OCI-LY3 (cell line): ENCODE measurements at regions not wholly inside any gene's neighbourhood (a gene's known extent, or its start where the extent isn't known, plus 50 kb on each side); places are given as distances from the start of the nearest gene placed in this dataset.

Experiments
- H2AFZ ChIP-seq: fragments of 200-600, 300-600 bp; shearing (Covaris generic); 2 replicates; pipeline ENCODE4 v1.6.0; 2014; ENCODE audit warnings: antibody characterized with exemption, low read depth, low read length
- H3K27ac ChIP-seq: fragments of 200-600, 300-600 bp; sonication (generic); 2 replicates; pipeline ENCODE4 v1.5.1; 2014; ENCODE audit warnings: mild to moderate bottlenecking, low read length, moderate library complexity, mixed read lengths
- H3K27me3 ChIP-seq: fragments of 200-600, 300-600 bp; sonication (generic); 2 replicates; pipeline ENCODE4 v1.6.1; 2014; ENCODE audit warnings: low read depth, low read length, mixed read lengths
- H3K36me3 ChIP-seq: fragments of 200-600, 300-600 bp; sonication (generic); replicated peaks from 2 replicates; pipeline ENCODE3; 2014; ENCODE audit warnings: low read depth, low read length, mixed read lengths
- H3K4me1 ChIP-seq: fragments of 300-600, 200-600 bp; sonication (generic); 2 replicates; pipeline ENCODE4 v1.6.1; 2014; ENCODE audit warnings: low read length, mixed read lengths
- H3K4me2 ChIP-seq: fragments of 200-600, 300-600 bp; sonication (generic); 2 replicates; pipeline ENCODE4 v1.6.1; 2014; ENCODE audit warnings: low read length, mixed read lengths
- H3K4me3 ChIP-seq: fragments of 300-600, 200-600 bp; sonication (generic); 2 replicates; pipeline ENCODE4 v1.5.1; 2014; ENCODE audit warnings: antibody characterized with exemption, mild to moderate bottlenecking, low read length, moderate library complexity
- H3K79me2 ChIP-seq: fragments of 300-600, 200-600 bp; shearing (Covaris generic); 2 replicates; pipeline ENCODE4 v1.6.1; 2014; ENCODE audit warnings: mild to moderate bottlenecking, low read length, mixed read lengths
- H3K9ac ChIP-seq: fragments of 300-600, 200-600 bp; shearing (Covaris generic); 2 replicates; pipeline ENCODE4 v1.6.0; 2014; ENCODE audit warnings: mild to moderate bottlenecking, low read length, moderate library complexity
- H3K9me3 ChIP-seq: fragments of 200-600, 300-600 bp; shearing (Covaris generic); 2 replicates; pipeline ENCODE4 v1.6.1; 2014; ENCODE audit warnings: low read length, mixed read lengths; ENCODE audit not compliant: insufficient read depth
- H4K20me1 ChIP-seq: fragments of 200-600, 300-600 bp; sonication (generic); 2 replicates; pipeline ENCODE4 v1.6.1; 2016; ENCODE audit warnings: low read length, mixed read lengths; ENCODE audit not compliant: insufficient read depth
- EZH2phosphoT487 ChIP-seq: fragments of 200-600 bp; shearing (Covaris generic); IDR thresholded peaks from 2 replicates; pipeline ENCODE4 v1.6.1; 2018; ENCODE audit warnings: antibody characterized with exemption, mixed run types, low read depth
- TF ChIP-seq, protein P1 (sequence below): fragments of 200-600, 300-600 bp; sonication (generic); IDR thresholded peaks from 2 replicates; pipeline ENCODE4 v1.5.1; 2014; ENCODE audit warnings: antibody characterized with exemption, low read length, low read depth

DNA sequence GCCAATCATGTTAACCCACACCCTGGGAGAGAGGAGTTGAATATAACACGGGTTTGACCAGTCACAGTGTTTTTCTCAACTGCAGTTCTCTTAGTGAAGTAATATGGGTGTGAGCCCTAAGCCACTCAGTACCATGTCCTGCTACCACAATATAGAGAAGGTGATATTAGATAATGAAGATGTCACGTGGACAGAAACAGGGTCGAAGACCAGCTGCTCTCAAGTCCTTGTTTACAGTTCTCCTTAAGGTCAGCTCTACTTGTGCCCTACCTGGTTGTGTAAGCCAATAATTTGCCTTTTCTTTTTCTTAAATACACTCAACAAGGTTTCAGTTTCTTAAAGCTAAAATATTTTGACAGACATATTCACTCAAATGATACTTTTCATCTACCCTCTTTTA is 128.3 kb upstream of the POT1 start:
- Histone ChIP-seq H3K27me3 (no peaks in the 10 kb centered on the region), H2AFZ (no peak overlapping the region)

DNA sequence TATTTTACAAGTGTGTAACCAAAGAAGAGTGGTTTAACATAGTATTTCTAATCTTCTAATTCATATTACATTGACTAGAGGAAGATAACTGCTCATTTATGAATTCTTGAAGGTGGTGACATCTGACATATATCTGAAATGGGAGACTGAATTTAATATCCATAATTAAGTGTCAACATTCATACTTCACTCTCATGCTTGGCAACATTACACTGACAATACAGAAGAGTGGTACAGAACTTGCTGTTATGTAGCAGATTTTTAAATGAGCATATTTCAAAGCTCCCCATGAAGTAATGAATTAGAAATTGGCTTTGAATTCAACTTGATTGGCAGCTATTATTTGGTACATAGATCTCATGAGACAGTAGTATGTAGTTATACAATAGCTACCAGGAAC is 125.8 kb upstream of the POT1 start:
- no peaks in the 10 kb centered on the region for H3K9me3 ChIP-seq
- H4K20me1 ChIP-seq = no peaks in the 10 kb centered on the region
- H3K36me3 ChIP-seq = no peaks in the 10 kb centered on the region
- H3K27me3 ChIP-seq = no peaks in the 10 kb centered on the region
- no peak overlapping the region for H3K27ac ChIP-seq
- no peaks in the 10 kb centered on the region for H3K79me2 ChIP-seq
- H2AFZ ChIP-seq = no peak overlapping the region
- no peak overlapping the region for H3K4me2 ChIP-seq
- TF ChIP-seq, protein P1, sequence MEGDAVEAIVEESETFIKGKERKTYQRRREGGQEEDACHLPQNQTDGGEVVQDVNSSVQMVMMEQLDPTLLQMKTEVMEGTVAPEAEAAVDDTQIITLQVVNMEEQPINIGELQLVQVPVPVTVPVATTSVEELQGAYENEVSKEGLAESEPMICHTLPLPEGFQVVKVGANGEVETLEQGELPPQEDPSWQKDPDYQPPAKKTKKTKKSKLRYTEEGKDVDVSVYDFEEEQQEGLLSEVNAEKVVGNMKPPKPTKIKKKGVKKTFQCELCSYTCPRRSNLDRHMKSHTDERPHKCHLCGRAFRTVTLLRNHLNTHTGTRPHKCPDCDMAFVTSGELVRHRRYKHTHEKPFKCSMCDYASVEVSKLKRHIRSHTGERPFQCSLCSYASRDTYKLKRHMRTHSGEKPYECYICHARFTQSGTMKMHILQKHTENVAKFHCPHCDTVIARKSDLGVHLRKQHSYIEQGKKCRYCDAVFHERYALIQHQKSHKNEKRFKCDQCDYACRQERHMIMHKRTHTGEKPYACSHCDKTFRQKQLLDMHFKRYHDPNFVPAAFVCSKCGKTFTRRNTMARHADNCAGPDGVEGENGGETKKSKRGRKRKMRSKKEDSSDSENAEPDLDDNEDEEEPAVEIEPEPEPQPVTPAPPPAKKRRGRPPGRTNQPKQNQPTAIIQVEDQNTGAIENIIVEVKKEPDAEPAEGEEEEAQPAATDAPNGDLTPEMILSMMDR = no peak
- TF ChIP-seq EZH2phosphoT487 = no peak
- no peaks in the 10 kb centered on the region; the same call in 1 of the 2 replicates for H3K4me1 ChIP-seq
- no peak overlapping the region for H3K9ac ChIP-seq
- no peak overlapping the region for H3K4me3 ChIP-seq

More for the DNA sequence above, 128.3 kb upstream of the POT1 start:
- no peak overlapping the region for H3K4me3 ChIP-seq
- TF ChIP-seq, protein P1 = no peak
- no peak for TF ChIP-seq EZH2phosphoT487
- H3K9ac ChIP-seq = no peak overlapping the region
- no peak overlapping the region for H3K27ac ChIP-seq
- H3K4me2 ChIP-seq = no peak overlapping the region
- H3K36me3 ChIP-seq = no peaks in the 10 kb centered on the region
- no peaks in the 10 kb centered on the region for H4K20me1 ChIP-seq
- H3K9me3 ChIP-seq = no peaks in the 10 kb centered on the region
- peaks cover 24% of the 10 kb centered on the region for H3K4me1 ChIP-seq
- no peaks in the 10 kb centered on the region for H3K79me2 ChIP-seq

DNA sequence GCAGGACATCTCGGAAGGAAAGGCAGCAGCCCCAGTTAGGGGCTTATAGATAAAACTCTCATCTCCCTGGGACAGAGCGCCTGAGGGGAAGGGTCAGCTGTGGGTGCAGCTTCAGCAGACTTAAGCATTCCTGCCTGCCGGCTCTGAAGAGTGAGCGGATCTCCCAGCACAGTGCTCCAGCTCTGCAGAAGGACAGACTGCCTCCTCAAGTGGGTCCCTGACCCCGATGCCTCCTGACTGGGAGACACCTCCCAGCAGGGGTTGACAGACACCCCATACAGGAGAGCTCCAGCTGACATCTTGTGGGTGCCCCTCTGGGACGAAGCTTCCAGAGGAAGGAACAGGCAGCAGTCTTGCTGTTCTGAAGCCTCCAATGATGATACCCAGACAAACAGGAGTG is 117.1 kb upstream of the POT1 start:
- Histone ChIP-seq H3K4me1 (peaks cover 14% of the 10 kb centered on the region), H3K9me3 (no peaks in the 10 kb centered on the region), H3K4me3 (no peak overlapping the region), H3K79me2 (no peaks in the 10 kb centered on the region), H3K27me3 (no peaks in the 10 kb centered on the region), H3K36me3 (no peaks in the 10 kb centered on the region), H3K27ac (no peak overlapping the region), H3K9ac (no peak overlapping the region), H3K4me2 (no peak overlapping the region), H4K20me1 (no peaks in the 10 kb centered on the region), H2AFZ (no peak overlapping the region)
- TF ChIP-seq EZH2phosphoT487 = no peak
- TF ChIP-seq, protein P1 = no peak

DNA sequence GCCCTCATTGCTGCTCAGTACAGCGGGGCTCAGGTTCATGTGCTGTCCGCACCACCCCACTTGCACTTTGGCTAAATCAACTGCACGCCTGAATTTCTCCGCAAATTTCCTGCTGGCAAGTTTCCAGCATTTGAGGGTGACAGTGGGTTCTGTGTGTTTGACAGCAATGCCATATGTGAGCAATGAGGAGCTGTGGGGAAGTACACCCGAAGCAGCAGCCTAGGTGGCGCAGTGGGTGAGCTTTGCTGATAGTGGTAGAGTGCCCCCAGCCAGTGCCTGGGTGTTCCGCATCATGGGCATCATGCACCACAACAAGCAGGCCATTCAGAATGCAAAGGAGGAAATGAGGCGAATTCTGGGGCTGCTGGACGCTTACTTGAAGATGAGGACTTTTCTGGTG is 103.9 kb upstream of the POT1 start:
- H3K4me1 ChIP-seq = no peaks in the 10 kb centered on the region
- no peak overlapping the region for H3K27ac ChIP-seq
- H3K79me2 ChIP-seq = no peaks in the 10 kb centered on the region
- H4K20me1 ChIP-seq = no peaks in the 10 kb centered on the region
- TF ChIP-seq EZH2phosphoT487 = no peak
- TF ChIP-seq, protein P1 = peak; percentile 14; the same call in 1 of the 2 replicates
- H3K4me2 ChIP-seq = no peak overlapping the region
- no peaks in the 10 kb centered on the region for H3K36me3 ChIP-seq
- H2AFZ ChIP-seq = no peak overlapping the region
- no peaks in the 10 kb centered on the region for H3K27me3 ChIP-seq
- H3K9me3 ChIP-seq = no peaks in the 10 kb centered on the region
- H3K4me3 ChIP-seq = no peak overlapping the region
- H3K9ac ChIP-seq = no peak overlapping the region
